Trophoblast cell (in vitro differentiated cells and primary cell): ENCODE measurements at regions not wholly inside any gene's neighbourhood (a gene's known extent, or its start where the extent isn't known, plus 50 kb on each side); places are given as distances from the start of the nearest gene placed in this dataset.

ENCODE experiments used
- DNase-seq, 2 donors: peaks; one replicate each; pipeline ENCODE4 v3.0.0-alpha.2; 2016
- H2AFZ ChIP-seq: 2 replicates; pipeline ENCODE4 v1.6.1; 2013; ENCODE audit warnings: low read length, moderate library complexity, mild to moderate bottlenecking; ENCODE audit not compliant: insufficient read depth, poor library complexity
- H2AK5ac ChIP-seq: 2 replicates; pipeline ENCODE4 v1.6.1; 2013; ENCODE audit warnings: mild to moderate bottlenecking, low read length
- H2BK120ac ChIP-seq: 2 replicates; pipeline ENCODE4 v1.6.1; 2013; ENCODE audit warnings: low read length, mild to moderate bottlenecking, moderate library complexity; ENCODE audit not compliant: insufficient read depth, poor library complexity
- H2BK12ac ChIP-seq: 2 replicates; pipeline ENCODE4 v1.6.1; 2013; ENCODE audit warnings: mild to moderate bottlenecking, low read length, moderate library complexity
- H2BK5ac ChIP-seq: 2 replicates; pipeline ENCODE4 v1.6.1; 2013; ENCODE audit warnings: low read length, low read depth, moderate library complexity, mild to moderate bottlenecking; ENCODE audit not compliant: poor library complexity
- H3K14ac ChIP-seq: 2 replicates; pipeline ENCODE4 v1.6.1; 2013; ENCODE audit warnings: mild to moderate bottlenecking, low read length
- H3K18ac ChIP-seq: 2 replicates; pipeline ENCODE4 v1.6.1; 2013; ENCODE audit warnings: mild to moderate bottlenecking, low read length
- H3K23ac ChIP-seq: 2 replicates; pipeline ENCODE4 v1.6.1; 2013; ENCODE audit warnings: low read length
- H3K27ac ChIP-seq: 2 replicates; pipeline ENCODE4 v1.5.1; 2013; ENCODE audit warnings: low read depth, mild to moderate bottlenecking, inconsistent platforms, low read length, moderate library complexity
- H3K27me3 ChIP-seq: 2 replicates; pipeline ENCODE4 v1.6.1; 2013; ENCODE audit warnings: inconsistent platforms, mild to moderate bottlenecking, low read length, moderate library complexity; ENCODE audit not compliant: insufficient read depth
- H3K36me3 ChIP-seq, 2 experiments: 1 replicate in 1 of 2; 2 replicates in 1 of 2; pipeline ENCODE4 v1.6.1; 2013; ENCODE audit warnings: low read length in 2 of 2, mild to moderate bottlenecking in 2 of 2, moderate library complexity in 1 of 2; ENCODE audit not compliant: insufficient read depth in 2 of 2, control insufficient read depth in 1 of 2
- H3K4ac ChIP-seq: 2 replicates; pipeline ENCODE4 v1.6.1; 2013; ENCODE audit warnings: low read depth, mild to moderate bottlenecking, low read length, moderate library complexity
- H3K4me1 ChIP-seq, 2 experiments: 1 replicate in 1 of 2; 2 replicates in 1 of 2; pipeline ENCODE4 v1.6.1; 2013; ENCODE audit warnings: low read length in 2 of 2, mild to moderate bottlenecking in 2 of 2, moderate library complexity in 1 of 2; ENCODE audit not compliant: insufficient read depth in 2 of 2, control insufficient read depth in 1 of 2
- H3K4me2 ChIP-seq: 2 replicates; pipeline ENCODE4 v1.6.1; 2013; ENCODE audit warnings: inconsistent platforms, mild to moderate bottlenecking, low read length, moderate library complexity
- H3K4me3 ChIP-seq: 2 replicates; pipeline ENCODE4 v1.5.1; 2013; ENCODE audit warnings: mild to moderate bottlenecking, low read depth, low read length, inconsistent platforms
- H3K79me1 ChIP-seq: one replicate; pipeline ENCODE4 v1.6.1; 2013; ENCODE audit warnings: low read length
- H3K79me2 ChIP-seq: 2 replicates; pipeline ENCODE4 v1.6.1; 2013; ENCODE audit warnings: low read length, mild to moderate bottlenecking; ENCODE audit not compliant: control insufficient read depth, insufficient read depth, poor library complexity
- H3K9ac ChIP-seq: 2 replicates; pipeline ENCODE4 v1.6.1; 2013; ENCODE audit warnings: mild to moderate bottlenecking, low read length
- H3K9me3 ChIP-seq: 2 replicates; pipeline ENCODE4 v1.6.1; 2013; ENCODE audit warnings: low read depth, mild to moderate bottlenecking, control low read depth, inconsistent platforms, low read length; ENCODE audit not compliant: insufficient read depth
- H4K12ac ChIP-seq: 2 replicates; pipeline ENCODE4 v1.6.1; 2013; ENCODE audit warnings: low read depth, mild to moderate bottlenecking, low read length, moderate library complexity
- H4K8ac ChIP-seq: 2 replicates; pipeline ENCODE4 v1.6.1; 2013; ENCODE audit warnings: low read depth, mild to moderate bottlenecking, low read length, moderate library complexity
- H4K91ac ChIP-seq: one replicate; pipeline ENCODE4 v1.6.1; 2013; ENCODE audit warnings: low read depth, mild to moderate bottlenecking, low read length, moderate library complexity
- WGBS: extraction: QIAGEN DNeasy Blood & Tissue Kit; methylation state at CpG from one replicate; pipeline ENCODE4 v1.1.7; 2013; ENCODE audit warnings: missing lambda C conversion rate; ENCODE audit not compliant: insufficient read length, insufficient coverage; ENCODE audit errors: extremely low coverage; 5-methylcytosine and 5-hydroxymethylcytosine counted together

GRCh38 chr4:27084685-27085361, 224.2 kb downstream of the STIM2 start:
- Histone ChIP-seq H3K9ac (no peak overlapping the region), H3K4ac (no peak overlapping the region), H3K18ac (no peak overlapping the region), H3K79me2 (no peaks in the 10 kb centered on the region), H2BK120ac (no peak overlapping the region), H2AFZ (no peak overlapping the region), H3K9me3 (no peaks in the 10 kb centered on the region), H3K36me3 (no peaks in the 10 kb centered on the region), H3K4me3 (peak overlapping the region; percentile 47), H4K91ac (no peak overlapping the region), H2AK5ac (no peak overlapping the region), H3K27ac (no peak overlapping the region), H3K79me1 (peaks cover 12% of the 10 kb centered on the region), H2BK5ac (no peak overlapping the region), H2BK12ac (no peak overlapping the region), H3K23ac (no peak overlapping the region), H4K12ac (no peak overlapping the region), H4K8ac (no peak overlapping the region), H3K14ac (no peak overlapping the region), H3K27me3 (no peaks in the 10 kb centered on the region), H3K4me1 (peaks cover 17 to 26% of the 10 kb centered on the region in 2 experiments), H3K4me2 (peak overlapping the region; percentile 69)
- DNase-seq, result peak in 1 of 2 donors; percentile 33
- WGBS, result no CpG with 5 or more reads among the region's 33 CpGs

- Histone ChIP-seq H2BK120ac (no peak overlapping the region), H3K4ac (no peak overlapping the region), H4K91ac (no peak overlapping the region), H3K27ac (no peak overlapping the region), H2AFZ (no peak overlapping the region), H3K4me3 (no peak overlapping the region), H3K79me2 (no peaks in the 10 kb centered on the region), H3K36me3 (no peaks in the 10 kb centered on the region), H2AK5ac (no peak overlapping the region), H4K12ac (no peak overlapping the region), H2BK5ac (no peak overlapping the region), H3K14ac (no peak overlapping the region), H3K79me1 (peaks cover 14% of the 10 kb centered on the region), H3K4me2 (peak overlapping the region; percentile 69), H2BK12ac (no peak overlapping the region), H3K9ac (no peak overlapping the region), H3K27me3 (no peaks in the 10 kb centered on the region), H4K8ac (no peak overlapping the region), H3K18ac (no peak overlapping the region), H3K23ac (no peak overlapping the region), H3K4me1 (peaks cover 21 to 30% of the 10 kb centered on the region in 2 experiments), H3K9me3 (no peaks in the 10 kb centered on the region)
- no peak for DNase-seq
- no CpG with 5 or more reads among the region's 7 CpGs for WGBS
Measured at GRCh38 chr4:27085396-27085795, 224.8 kb downstream of the STIM2 start.

- WGBS, result no CpG with 5 or more reads among the region's 8 CpGs
- no peak overlapping the region for H3K18ac ChIP-seq
Measured at GRCh38 chr4:27087306-27088045, 226.8 kb downstream of the STIM2 start.

GRCh38 chr4:27088491-27088890, 227.8 kb downstream of the STIM2 start:
- Histone ChIP-seq H3K14ac (no peak overlapping the region), H3K9ac (no peak overlapping the region), H3K9me3 (no peaks in the 10 kb centered on the region), H3K4me1 (peaks cover 23 to 30% of the 10 kb centered on the region in 2 experiments), H3K4me3 (no peak overlapping the region), H3K4me2 (no peak overlapping the region), H2BK5ac (peak overlapping the region; percentile 4), H3K23ac (no peak overlapping the region), H4K91ac (peak overlapping the region; percentile 20), H2AK5ac (no peak overlapping the region), H3K27ac (peak overlapping the region; percentile 54), H3K79me2 (no peaks in the 10 kb centered on the region), H3K36me3 (no peaks in the 10 kb centered on the region), H3K27me3 (no peaks in the 10 kb centered on the region), H3K18ac (no peak overlapping the region), H3K79me1 (peaks cover 14% of the 10 kb centered on the region), H2AFZ (no peak overlapping the region), H2BK12ac (peak overlapping the region; percentile 2), H2BK120ac (no peak overlapping the region), H4K12ac (no peak overlapping the region), H3K4ac (no peak overlapping the region), H4K8ac (peak overlapping the region; percentile 10)
- no CpG with 5 or more reads among the region's 5 CpGs for WGBS
- DNase-seq, result no peak

More at GRCh38 chr4:27087306-27088045, 226.8 kb downstream of the STIM2 start:
- H3K79me1 ChIP-seq, result peaks cover 14% of the 10 kb centered on the region
- no peaks in the 10 kb centered on the region for H3K36me3 ChIP-seq
- no peak overlapping the region for H3K27ac ChIP-seq
- no peak overlapping the region for H2AFZ ChIP-seq
- no peak overlapping the region for H2AK5ac ChIP-seq
- H4K8ac ChIP-seq, result no peak overlapping the region
- H3K23ac ChIP-seq, result no peak overlapping the region
- peak overlapping the region; percentile 0 for H2BK12ac ChIP-seq
- peak overlapping the region; percentile 3 for H3K14ac ChIP-seq
- H3K4me3 ChIP-seq, result no peak overlapping the region
- no peak overlapping the region for H3K9ac ChIP-seq
- H3K4me1 ChIP-seq, result peaks cover 23 to 30% of the 10 kb centered on the region in 2 experiments
- no peak overlapping the region for H3K4me2 ChIP-seq
- peak; percentile 12 to 23 for DNase-seq
- H2BK5ac ChIP-seq, result peak overlapping the region; percentile 1
- no peaks in the 10 kb centered on the region for H3K9me3 ChIP-seq
- peak overlapping the region; percentile 15 for H2BK120ac ChIP-seq
- H3K4ac ChIP-seq, result no peak overlapping the region
- no peak overlapping the region for H4K12ac ChIP-seq
- peak overlapping the region; percentile 69 for H4K91ac ChIP-seq
- no peaks in the 10 kb centered on the region for H3K79me2 ChIP-seq
- H3K27me3 ChIP-seq, result no peaks in the 10 kb centered on the region
